A549 (cell line): ENCODE measurements at regions not wholly inside any gene's neighbourhood (a gene's known extent, or its start where the extent isn't known, plus 50 kb on each side); places are given as distances from the start of the nearest gene placed in this dataset.

ENCODE experiments used
- ATAC-seq, 2 experiments: fragments of 200-7000 bp in 1 of 2; fragments of >200 bp in 1 of 2; cut with Nextera tagmentation in 1 of 2; cut with Tn5 transposase in 1 of 2; 3 replicates each; pipeline versions ENCODE4 v1.8.0 to v1.9.1; 2018 to 2020; ENCODE audit warnings: mild to moderate bottlenecking in 1 of 2, moderate library complexity in 1 of 2
- CTCF ChIA-PET: fragments of 300-600 bp; sonication (Branson Sonifier 250); formaldehyde crosslinking; extraction: SDS; loops from one replicate; lab custom pipeline; 2021; ENCODE audit warnings: antibody characterized with exemption, inconsistent platforms; lab: Yijun Ruan, JAX
- POLR2A ChIA-PET: fragments of 350-600 bp; formaldehyde crosslinking; extraction: SDS; loops from one replicate; lab custom pipeline; 2021; ENCODE audit warnings: antibody characterized with exemption, inconsistent platforms; lab: Yijun Ruan, JAX
- DNase-seq, 2 experiments: peaks; one replicate each; pipeline versions ENCODE4 v3.0.0 to v3.0.0-alpha.2; 2011 to 2016; ENCODE audit warnings: low read depth in 1 of 2, low spot score in 1 of 2
- FAIRE-seq: peaks from 2 replicates; lab custom pipeline; 2011; peaks lifted over from hg19 to GRCh38; lab: Jason Lieb, UNC
- H3K27ac ChIP-seq, 2 experiments: fragments of >200 bp; sonication (Bioruptor Twin); formaldehyde crosslinking; 3 replicates each; pipeline ENCODE4 v1.5.1; 2016 to 2017
- H3K4me1 ChIP-seq: fragments of >200 bp; sonication (Bioruptor Twin); formaldehyde crosslinking; 3 replicates; pipeline ENCODE4 v1.6.1; 2016
- H3K4me2 ChIP-seq: fragments of >200 bp; sonication (Bioruptor Twin); formaldehyde crosslinking; 3 replicates; pipeline ENCODE4 v1.6.1; 2016
- H3K4me3 ChIP-seq: fragments of >200 bp; sonication (Bioruptor Twin); formaldehyde crosslinking; 3 replicates; pipeline ENCODE4 v1.5.1; 2016
- H3K9me3 ChIP-seq: fragments of >200 bp; sonication (Bioruptor Twin); formaldehyde crosslinking; 3 replicates; pipeline ENCODE4 v1.6.1; 2016
- ATOH8 ChIP-seq: fragments of 250-450 bp; sonication (Bioruptor Pico); IDR thresholded peaks from 2 replicates; pipeline ENCODE4 v1.5.0; 2020; ENCODE audit warnings: low read depth, mild to moderate bottlenecking, moderate library complexity
- CBX8 ChIP-seq: fragments of 200-600 bp; sonication (generic); IDR thresholded peaks from 2 replicates; pipeline ENCODE4 v1.6.1; 2016
- CEBPB ChIP-seq, 2 experiments: fragments of >200 bp in 1 of 2; sonication (Bioruptor Twin) in 1 of 2; formaldehyde crosslinking in 1 of 2; IDR thresholded peaks; 2 replicates each; pipeline ENCODE4 v1.6.1; 2012 to 2016
- CHD2 ChIP-seq: fragments of 150-350 bp; IDR thresholded peaks from 2 replicates; pipeline ENCODE4 v1.6.1; 2014; ENCODE audit warnings: low read length; ENCODE audit not compliant: partially characterized antibody
- CTCF ChIP-seq: fragments of >200 bp; sonication (Bioruptor Twin); formaldehyde crosslinking; IDR thresholded peaks from 3 replicates; pipeline ENCODE4 v1.5.1; 2016
- EHMT2 ChIP-seq: fragments of 200-600 bp; sonication (generic); IDR thresholded peaks from 2 replicates; pipeline ENCODE4 v1.6.1; 2016; ENCODE audit warnings: antibody characterized with exemption, low read depth, mild to moderate bottlenecking, moderate library complexity
- FOXS1 ChIP-seq: fragments of 250-450 bp; sonication (Bioruptor Pico); IDR thresholded peaks from 2 replicates; pipeline ENCODE4 v1.5.0; 2020; ENCODE audit warnings: mild to moderate bottlenecking, moderate library complexity
- HDAC2 ChIP-seq: fragments of 200-600 bp; sonication (generic); IDR thresholded peaks from 2 replicates; pipeline ENCODE4 v1.6.1; 2016
- JUN ChIP-seq, 2 experiments: fragments of >200 bp; sonication (Bioruptor Twin); formaldehyde crosslinking; IDR thresholded peaks; 2 replicates in 1 of 2; 3 replicates in 1 of 2; pipeline ENCODE4 v1.6.1; 2016 to 2017
- KDM5A ChIP-seq: fragments of 200-600 bp; sonication (generic); IDR thresholded peaks from 2 replicates; pipeline ENCODE4 v1.6.1; 2016; ENCODE audit warnings: antibody characterized with exemption, mild to moderate bottlenecking
- MAX ChIP-seq: IDR thresholded peaks from 2 replicates; pipeline ENCODE4 v1.6.1; 2012
- MAZ ChIP-seq: fragments of 150-350 bp; IDR thresholded peaks from 2 replicates; pipeline ENCODE4 v1.6.1; 2014; ENCODE audit warnings: antibody characterized with exemption, low read depth, low read length, borderline replicate concordance
- MYC ChIP-seq: IDR thresholded peaks from 2 replicates; pipeline ENCODE4 v1.6.1; 2012; ENCODE audit warnings: mild to moderate bottlenecking, inconsistent platforms, low read length, improper control_type of control experiment, borderline replicate concordance
- NPAS2 ChIP-seq: fragments of 250-450 bp; sonication (Bioruptor Pico); IDR thresholded peaks from 2 replicates; pipeline ENCODE4 v1.8.0; 2022; ENCODE audit warnings: mild to moderate bottlenecking, moderate library complexity, borderline replicate concordance
- NR3C1 ChIP-seq: fragments of >200 bp; sonication (Bioruptor Twin); formaldehyde crosslinking; IDR thresholded peaks from 3 replicates; pipeline ENCODE4 v1.6.1; 2017
- PBX3 ChIP-seq: IDR thresholded peaks from 2 replicates; pipeline ENCODE4 v1.6.1; 2012
- POLR2A ChIP-seq: IDR thresholded peaks from 2 replicates; pipeline ENCODE4 v1.6.1; 2012; ENCODE audit warnings: mild to moderate bottlenecking, low read length
- POLR2AphosphoS2 ChIP-seq: conservative IDR thresholded peaks from 2 replicates; pipeline ENCODE4 v1.6.1; 2012; ENCODE audit warnings: low read length, improper control_type of control experiment, inconsistent platforms
- RARB ChIP-seq: fragments of 250-450 bp; sonication (Bioruptor Pico); IDR thresholded peaks from 2 replicates; pipeline ENCODE4 v1.8.0; 2021; ENCODE audit warnings: mild to moderate bottlenecking, moderate library complexity
- RNF2 ChIP-seq: fragments of 200-600 bp; sonication (generic); IDR thresholded peaks from 2 replicates; pipeline ENCODE4 v1.6.1; 2016; ENCODE audit warnings: low read depth, mild to moderate bottlenecking, antibody characterized with exemption, moderate library complexity, borderline replicate concordance
- SMC3 ChIP-seq: fragments of >200 bp; sonication (Bioruptor Twin); formaldehyde crosslinking; IDR thresholded peaks from 3 replicates; pipeline ENCODE4 v1.6.1; 2018; ENCODE audit warnings: inconsistent platforms
- TFCP2L1 ChIP-seq: fragments of 250-450 bp; sonication (Bioruptor Pico); IDR thresholded peaks from 2 replicates; pipeline ENCODE4 v1.5.0; 2021; ENCODE audit warnings: mild to moderate bottlenecking
- ZC3H11A ChIP-seq: fragments of 450-650 bp; IDR thresholded peaks from 2 replicates; pipeline ENCODE4 v1.6.1; 2014; ENCODE audit warnings: antibody characterized with exemption, mild to moderate bottlenecking
- ZFP36 ChIP-seq: fragments of 450-650 bp; IDR thresholded peaks from 2 replicates; pipeline ENCODE4 v1.6.1; 2014; ENCODE audit warnings: borderline replicate concordance; ENCODE audit not compliant: partially characterized antibody
- ZNF302 ChIP-seq: fragments of 250-450 bp; sonication (Bioruptor Pico); IDR thresholded peaks from 2 replicates; pipeline ENCODE4 v1.9.0; 2021; ENCODE audit warnings: inconsistent platforms, mild to moderate bottlenecking, moderate library complexity
- WGBS: methylation state at CpG from one replicate; pipeline ENCODE4 v1.1.6; 2017; ENCODE audit errors: missing lambda C conversion rate; 5-methylcytosine and 5-hydroxymethylcytosine counted together
- TF ChIP-seq, protein P1 (sequence below): fragments of >200 bp; sonication (Bioruptor Twin); formaldehyde crosslinking; IDR thresholded peaks from 2 replicates; pipeline ENCODE4 v1.6.1; 2016

GRCh38 chr16:51524070-51524469, 373.0 kb upstream of the SALL1 start:
- no peak overlapping the region for H3K4me3 ChIP-seq
- DNase-seq (no peak), FAIRE-seq (no peak), ATAC-seq (no peak)
- peaks cover 22% of the 10 kb centered on the region for H3K4me1 ChIP-seq
- H3K9me3 ChIP-seq, result peaks cover 3% of the 10 kb centered on the region; the same call in 1 of the 3 replicates
- no peak for TF ChIP-seq CEBPB (IDR thresholded peaks at IDR 0.05)
- TF ChIP-seq MAX, result no peak
- no peak for TF ChIP-seq RARB (CRISPR knock-in tag)
- TF ChIP-seq CBX8, result no peak
- no peak for TF ChIP-seq HDAC2
- no peak for TF ChIP-seq CTCF
- no peak for TF ChIP-seq KDM5A
- TF ChIP-seq NPAS2 (CRISPR knock-in tag), result no peak
- TF ChIP-seq PBX3, result no peak
- TF ChIP-seq ZFP36, result no peak
- no peak for TF ChIP-seq ATOH8 (CRISPR knock-in tag)
- no peak for TF ChIP-seq TFCP2L1 (CRISPR knock-in tag)
- TF ChIP-seq NR3C1, result no peak
- TF ChIP-seq SMC3, result no peak
- no peak for TF ChIP-seq ZC3H11A
- no peak for TF ChIP-seq MAZ
- no peak for TF ChIP-seq JUN (IDR thresholded peaks at IDR 0.05)
- no peak for TF ChIP-seq CHD2
- no peak for TF ChIP-seq ZNF302 (CRISPR knock-in tag)
- no peak for TF ChIP-seq POLR2A
- ChIA-PET POLR2A (interaction anchor here (0.9 kb wide), 1 partner anchor 15 kb away, joined by 3 read pairs; no protein-coding TSS in a partner anchor), CTCF (interaction anchor here (0.9 to 3.4 kb wide), 4 partner anchors 13 to 60 kb away, joined by 3 to 13 read pairs (median 4); no protein-coding TSS in a partner anchor)
- no peak overlapping the region for H3K4me2 ChIP-seq
- 46% methylated on average over 4 of the region's 4 CpGs for WGBS
- peak overlapping the region; percentile 63 to 79; a peak in 5 of 6 replicates for H3K27ac ChIP-seq

- FAIRE-seq (no peak), DNase-seq (peak in 1 of 2 experiments; percentile 22), ATAC-seq (no peak)
- ChIA-PET POLR2A (no interaction called here), CTCF (interaction anchor here (3.4 kb wide), 1 partner anchor 13 kb away, joined by 13 read pairs; no protein-coding TSS in a partner anchor)
- Histone ChIP-seq H3K4me3 (no peak overlapping the region), H3K4me1 (peaks cover 22% of the 10 kb centered on the region), H3K4me2 (no peak overlapping the region)
- TF ChIP-seq CEBPB (IDR thresholded peaks at IDR 0.05) (no peak), POLR2AphosphoS2 (no peak), MAZ (no peak), FOXS1 (CRISPR knock-in tag) (no peak), EHMT2 (no peak), SMC3 (no peak), JUN (IDR thresholded peaks at IDR 0.05) (no peak), MYC (no peak), NPAS2 (CRISPR knock-in tag) (no peak), RNF2 (no peak)
- TF ChIP-seq, protein P1, sequence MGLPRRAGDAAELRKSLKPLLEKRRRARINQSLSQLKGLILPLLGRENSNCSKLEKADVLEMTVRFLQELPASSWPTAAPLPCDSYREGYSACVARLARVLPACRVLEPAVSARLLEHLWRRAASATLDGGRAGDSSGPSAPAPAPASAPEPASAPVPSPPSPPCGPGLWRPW, result no peak
- TF ChIP-seq, all 56 proteins: peak for 0
- 7% methylated on average over 3 of the region's 3 CpGs for WGBS
- Histone ChIP-seq H3K9me3 (peaks cover 3% of the 10 kb centered on the region; the same call in 1 of the 3 replicates), H3K27ac (peak overlapping the region; percentile 63 to 79; a peak in 1 of 6 replicates)
These were observed 372.3 kb upstream of the SALL1 start for GRCh38 chr16:51523400-51523799.
